GM13977 (cell line): ENCODE measurements at regions not wholly inside any gene's neighbourhood (a gene's known extent, or its start where the extent isn't known, plus 50 kb on each side); places are given as distances from the start of the nearest gene placed in this dataset.

Experiments
- DNase-seq: peaks from one replicate; pipeline ENCODE4 v3.0.0; 2012; ENCODE audit warnings: low spot score
- in situ Hi-C: fragments of 300-500 bp; cut with MboI; formaldehyde crosslinking; loops from one replicate; pipeline ENCODE4 v1.12.0; 2022; ENCODE audit warnings: low sequenced_read_pairs, low pct_unique_long_range_greater_than_20kb, mixed read lengths, inconsistent platforms; ENCODE audit not compliant: unreplicated experiment
- TF ChIP-seq, protein P1 (sequence below): IDR thresholded peaks from 2 replicates; pipeline ENCODE4 v1.5.1; 2012; ENCODE audit warnings: mild to moderate bottlenecking, control low read depth; ENCODE audit not compliant: insufficient read depth; ENCODE audit errors: extremely low read depth, missing control alignments

DNA sequence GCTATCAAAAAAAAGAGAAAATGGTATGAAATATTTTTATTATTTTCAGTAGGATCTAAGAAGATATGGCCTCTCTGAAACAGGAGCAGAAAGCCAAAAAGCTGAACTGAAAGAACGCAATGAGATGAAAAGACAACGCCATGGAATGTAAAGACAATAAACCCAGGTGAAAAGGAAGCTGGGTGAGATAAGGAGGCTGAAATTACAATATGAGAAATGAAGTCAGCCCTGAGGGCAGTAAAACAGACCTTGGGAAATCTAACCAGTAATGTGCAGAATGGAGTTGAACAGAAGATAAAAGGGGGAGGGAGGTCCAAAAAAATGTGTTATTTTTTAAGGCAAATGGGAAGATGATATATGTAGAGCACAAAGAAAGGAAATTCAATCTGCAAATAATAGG, 265.3 kb downstream of the ENC1 start:
- in situ Hi-C loops: no loop called here
- TF ChIP-seq, protein P1, sequence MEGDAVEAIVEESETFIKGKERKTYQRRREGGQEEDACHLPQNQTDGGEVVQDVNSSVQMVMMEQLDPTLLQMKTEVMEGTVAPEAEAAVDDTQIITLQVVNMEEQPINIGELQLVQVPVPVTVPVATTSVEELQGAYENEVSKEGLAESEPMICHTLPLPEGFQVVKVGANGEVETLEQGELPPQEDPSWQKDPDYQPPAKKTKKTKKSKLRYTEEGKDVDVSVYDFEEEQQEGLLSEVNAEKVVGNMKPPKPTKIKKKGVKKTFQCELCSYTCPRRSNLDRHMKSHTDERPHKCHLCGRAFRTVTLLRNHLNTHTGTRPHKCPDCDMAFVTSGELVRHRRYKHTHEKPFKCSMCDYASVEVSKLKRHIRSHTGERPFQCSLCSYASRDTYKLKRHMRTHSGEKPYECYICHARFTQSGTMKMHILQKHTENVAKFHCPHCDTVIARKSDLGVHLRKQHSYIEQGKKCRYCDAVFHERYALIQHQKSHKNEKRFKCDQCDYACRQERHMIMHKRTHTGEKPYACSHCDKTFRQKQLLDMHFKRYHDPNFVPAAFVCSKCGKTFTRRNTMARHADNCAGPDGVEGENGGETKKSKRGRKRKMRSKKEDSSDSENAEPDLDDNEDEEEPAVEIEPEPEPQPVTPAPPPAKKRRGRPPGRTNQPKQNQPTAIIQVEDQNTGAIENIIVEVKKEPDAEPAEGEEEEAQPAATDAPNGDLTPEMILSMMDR: no peak
- no peak for DNase-seq

DNA sequence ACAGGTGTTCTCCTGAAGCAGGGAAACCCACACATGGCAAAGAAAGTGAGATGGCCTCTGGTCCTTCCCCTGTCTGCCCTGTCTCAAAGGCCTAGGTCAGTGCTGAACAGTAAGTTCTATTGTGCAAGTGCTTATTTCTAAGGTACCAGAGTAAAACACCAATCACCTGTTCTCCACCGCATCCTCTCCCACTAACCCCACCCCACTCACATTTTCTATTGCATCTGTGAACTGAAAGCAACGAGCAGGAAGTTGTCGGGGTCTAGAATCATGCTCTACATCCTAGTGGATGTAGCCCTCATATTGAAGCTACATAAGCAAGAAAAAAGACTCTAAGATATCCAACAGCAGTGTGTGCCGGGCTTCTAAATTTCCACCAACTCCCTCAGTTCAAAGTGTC, 265.9 kb downstream of the ENC1 start:
- TF ChIP-seq, protein P1: no peak
- in situ Hi-C loops: no loop called here
- DNase-seq: no peak

DNA sequence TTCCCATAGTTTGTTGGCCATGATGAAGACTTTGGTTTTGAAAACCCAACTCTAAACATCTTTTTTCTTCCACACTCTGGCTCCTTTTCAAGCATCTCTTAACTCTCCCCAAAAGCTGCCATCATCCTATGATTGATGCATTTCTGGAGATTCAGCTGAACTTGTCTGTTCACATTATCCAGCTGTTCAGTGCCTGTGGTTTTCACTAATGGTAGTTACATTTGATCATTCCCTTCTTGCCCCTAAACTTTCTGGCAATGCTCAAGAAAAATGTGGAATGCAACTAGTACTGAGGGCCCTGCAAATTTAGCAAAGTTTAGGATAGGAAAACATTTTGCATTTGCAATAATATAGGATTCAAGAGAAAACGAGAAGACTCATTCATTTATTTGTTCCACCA, 267.5 kb downstream of the ENC1 start:
- in situ Hi-C loops: no loop called here
- DNase-seq: no peak
- TF ChIP-seq, protein P1: no peak

DNA sequence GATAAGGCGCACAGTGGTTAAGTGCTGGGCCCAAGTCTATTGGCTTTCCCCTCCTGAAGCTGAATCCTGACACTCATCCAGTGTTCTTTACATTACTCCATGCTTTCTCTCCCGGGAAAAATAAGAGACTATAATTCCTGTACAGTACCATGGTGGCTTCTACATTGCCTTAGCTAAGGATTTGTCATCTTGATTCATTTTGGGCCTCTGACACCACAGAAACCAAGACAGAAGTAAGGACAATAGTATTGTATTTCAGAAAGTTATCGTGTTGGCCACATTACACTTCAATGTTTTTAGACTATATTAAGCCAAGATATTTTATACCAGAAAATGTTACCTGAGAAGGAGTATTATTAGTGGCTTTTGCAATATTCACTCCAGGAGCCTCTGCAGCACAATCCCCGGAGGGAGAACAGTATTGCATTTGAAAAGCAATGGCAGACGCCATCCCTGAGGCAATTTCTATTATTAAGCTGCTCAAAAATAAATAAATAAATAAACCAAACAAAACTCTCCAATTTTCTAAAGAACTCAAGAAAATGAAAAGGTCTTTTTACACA, 267.9 kb downstream of the ENC1 start:
- TF ChIP-seq, protein P1: no peak
- in situ Hi-C loops: no loop called here
- no peak for DNase-seq

DNA sequence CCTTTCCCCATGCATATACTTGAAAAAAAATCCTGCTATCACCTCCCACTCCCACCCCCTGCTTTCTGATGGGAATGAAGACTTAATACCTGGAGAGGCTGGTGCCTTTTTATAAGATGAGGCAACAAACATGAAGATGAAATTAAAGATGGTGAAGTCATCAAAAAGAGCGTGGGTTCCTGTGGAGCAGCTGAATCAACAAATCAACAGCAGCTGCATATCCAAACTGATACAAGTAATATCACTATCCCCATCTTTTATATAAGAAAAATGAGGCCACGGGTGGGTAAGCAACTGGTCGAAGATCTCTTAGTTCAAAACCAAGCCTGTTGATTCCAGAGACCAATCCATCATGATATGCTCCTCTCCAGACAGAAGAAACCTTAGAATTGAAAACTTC, 268.5 kb downstream of the ENC1 start:
- TF ChIP-seq, protein P1: no peak
- DNase-seq: no peak
- in situ Hi-C loops: no loop called here

DNA sequence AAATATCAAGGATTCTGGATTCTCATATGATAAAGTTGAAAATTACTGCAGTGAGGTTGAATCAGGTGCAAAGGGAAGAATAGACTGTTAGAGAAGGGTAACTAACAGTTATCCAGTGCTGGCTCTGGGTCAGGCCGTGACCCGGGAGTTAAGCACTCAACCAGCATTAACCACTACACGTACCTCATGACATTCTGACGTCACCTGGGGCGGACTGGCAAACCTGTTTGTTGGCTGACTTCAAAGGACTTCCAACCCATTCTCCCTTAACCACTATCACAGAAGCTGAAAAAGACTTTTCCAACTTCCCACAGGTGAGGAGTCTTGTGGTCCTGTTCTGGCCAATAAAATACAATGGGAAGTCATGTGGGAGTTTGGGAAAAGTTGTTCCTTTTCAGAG, 268.9 kb downstream of the ENC1 start:
- DNase-seq: no peak
- in situ Hi-C loops: no loop called here
- TF ChIP-seq, protein P1: no peak

DNA sequence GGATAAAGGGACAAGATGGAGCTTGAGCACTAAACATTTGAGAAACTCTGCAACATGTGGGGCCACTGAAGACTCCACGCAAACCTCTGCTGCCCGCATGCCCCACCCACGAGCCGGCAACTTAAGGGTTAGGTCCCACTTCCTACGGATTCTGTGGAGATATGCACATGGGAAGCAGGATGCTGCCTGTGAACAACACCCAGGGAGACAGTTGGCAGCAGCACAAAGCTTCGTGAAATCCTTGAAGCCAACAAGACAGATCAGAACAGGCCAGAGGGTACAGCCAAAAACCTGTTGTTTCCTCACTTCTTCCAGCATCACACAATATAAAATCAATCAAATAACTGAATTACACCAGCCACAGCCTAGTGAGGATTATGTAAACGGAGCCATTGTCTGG, 270.4 kb downstream of the ENC1 start:
- TF ChIP-seq, protein P1: no peak
- in situ Hi-C loops: no loop called here
- DNase-seq: no peak
